ENCODE measurements at regions not wholly inside any gene's neighbourhood (a gene's known extent, or its start where the extent isn't known, plus 50 kb on each side); places are given as distances from the start of the nearest gene placed in this dataset.
"Not testable (repeated sequence)": the region's sequence is repeated elsewhere in the genome, so short reads cannot be mapped to it uniquely, and the experiment has no call there.

GRCh38 chr5:158458086-158458485, 599.1 kb upstream of the CLINT1 start:
- DNase-seq (ENCODE audit: low spot score in 2 of 2) (no peak), FAIRE-seq (no peak)

DNA sequence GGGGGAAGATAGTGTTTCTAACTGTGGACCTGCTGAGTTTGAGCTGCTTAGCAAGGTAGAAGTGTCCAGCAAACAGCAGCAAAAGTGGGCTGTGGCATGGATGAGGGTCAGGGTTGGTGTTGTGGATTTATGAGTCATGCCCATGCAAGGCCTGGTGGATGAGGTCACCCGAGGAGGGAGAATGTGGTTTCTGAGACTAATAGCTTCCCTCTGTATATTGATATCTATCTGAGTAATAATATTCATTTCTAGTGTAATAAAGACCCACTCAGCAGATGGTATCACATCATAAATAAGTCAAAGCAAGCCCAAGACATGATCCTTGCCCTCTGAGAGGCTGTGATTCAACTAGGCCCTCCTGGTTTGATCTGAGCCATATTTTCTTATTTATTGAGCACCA, 597.8 kb upstream of the CLINT1 start:
- no peak for FAIRE-seq
- no peak for DNase-seq (ENCODE audit: low spot score in 2 of 2)

- FAIRE-seq (no peak), DNase-seq (ENCODE audit: low spot score in 2 of 2) (no peak)
These were observed 597.3 kb upstream of the CLINT1 start for GRCh38 chr5:158456241-158456640.

DNA sequence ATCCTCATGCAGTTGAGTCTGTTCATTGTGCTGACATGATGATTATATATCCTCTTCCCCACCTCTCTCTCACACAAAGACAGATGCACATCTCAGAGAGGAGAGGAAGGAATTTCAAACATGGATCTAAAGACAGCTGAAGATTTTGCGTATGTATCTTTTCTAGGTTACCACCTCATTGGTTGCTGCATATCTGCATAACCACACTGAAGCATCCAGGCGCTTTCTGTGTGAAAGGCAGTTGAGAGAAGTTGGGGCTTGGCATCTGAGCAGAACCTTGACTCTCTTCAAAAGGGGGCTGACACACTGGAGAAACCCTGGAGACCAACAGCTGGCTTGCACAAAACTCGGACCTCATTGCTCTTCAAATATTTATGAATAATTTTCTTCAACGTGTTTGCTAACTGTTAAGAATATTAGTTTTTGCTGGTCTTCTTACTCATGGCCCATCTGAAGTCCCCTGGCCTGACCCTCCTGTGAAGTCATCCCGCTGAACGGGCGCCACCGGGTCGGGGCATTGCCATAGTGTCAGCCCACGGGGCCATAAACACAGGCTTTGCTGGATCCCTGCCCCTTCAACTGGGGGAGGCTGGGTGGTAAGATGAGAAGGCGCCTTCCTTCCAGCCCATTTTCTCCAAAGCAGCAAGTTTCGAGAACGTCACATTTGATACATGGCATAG, 593.2 kb upstream of the CLINT1 start:
- FAIRE-seq (no peak), DNase-seq (ENCODE audit: low spot score in 2 of 2) (no peak)

DNA sequence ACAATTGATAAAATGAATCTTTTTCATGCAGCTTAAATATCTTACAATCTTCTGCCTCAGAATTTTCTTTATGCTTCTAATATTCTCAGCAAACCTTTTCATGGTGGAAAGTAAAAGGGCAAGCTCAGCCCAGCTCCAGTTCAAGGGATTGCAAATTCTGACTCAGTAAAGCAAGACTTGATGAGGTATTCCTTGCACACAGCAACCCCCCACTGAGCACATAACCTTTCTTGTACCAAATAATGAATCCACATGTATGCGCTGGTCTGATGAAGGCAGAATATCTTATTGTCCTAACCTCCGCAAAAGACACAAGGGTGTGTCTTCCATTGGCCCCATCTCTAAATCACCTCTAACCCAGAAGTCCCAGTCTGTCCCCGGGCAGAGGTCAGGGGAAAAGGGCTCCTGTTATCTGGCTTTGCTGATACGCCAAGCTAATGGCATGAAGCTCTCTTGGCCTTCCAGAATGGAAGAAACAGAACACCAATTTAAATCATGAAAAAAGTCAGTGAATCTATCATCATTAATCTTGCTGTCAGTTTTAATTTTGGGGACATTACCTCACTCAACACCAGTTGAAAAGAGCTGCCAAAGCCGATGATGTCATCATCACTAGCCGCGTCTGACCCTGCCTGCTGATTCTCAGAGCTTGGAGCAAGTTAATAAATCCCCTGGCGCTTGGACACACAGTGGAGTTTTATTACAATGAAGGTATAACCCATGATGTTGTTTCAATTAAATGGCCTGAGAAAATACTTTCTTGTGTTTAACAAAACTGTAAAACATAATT, 592.5 kb upstream of the CLINT1 start:
- no peak for FAIRE-seq
- DNase-seq (ENCODE audit: low spot score in 2 of 2) = no peak

GRCh38 chr5:158450751-158451171, 591.8 kb upstream of the CLINT1 start:
- no peak for FAIRE-seq
- no peak for DNase-seq (ENCODE audit: low spot score in 2 of 2)

DNA sequence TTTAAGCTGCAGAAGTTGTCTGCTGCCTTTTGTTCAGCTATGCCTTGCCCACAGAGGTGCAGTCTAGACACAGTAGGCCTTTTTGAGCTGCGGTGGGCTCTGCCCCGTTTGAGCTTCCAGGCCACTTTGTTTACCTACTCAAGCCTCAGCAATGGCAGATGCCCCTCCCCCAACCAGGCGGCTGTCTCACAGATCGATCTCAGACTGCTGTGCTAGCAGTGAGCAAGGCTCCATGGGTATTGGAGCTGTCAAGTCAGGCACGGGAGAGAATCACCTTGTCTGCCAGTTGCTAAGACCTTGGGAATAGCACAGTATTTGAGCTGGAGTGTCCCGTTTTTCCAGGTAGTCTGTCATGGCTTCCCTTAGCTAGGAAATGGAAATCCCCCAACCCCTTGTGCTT, 587.8 kb upstream of the CLINT1 start:
- FAIRE-seq; DNase-seq (ENCODE audit: low spot score in 2 of 2): not testable (repeated sequence)

GRCh38 chr5:158439204-158439603, 580.3 kb upstream of the CLINT1 start:
- FAIRE-seq; DNase-seq (ENCODE audit: low spot score in 2 of 2): not testable (repeated sequence)

- FAIRE-seq = no peak
- DNase-seq (ENCODE audit: low spot score in 2 of 2) = no peak
These were observed 577.5 kb upstream of the CLINT1 start for GRCh38 chr5:158436271-158437065.

DNA sequence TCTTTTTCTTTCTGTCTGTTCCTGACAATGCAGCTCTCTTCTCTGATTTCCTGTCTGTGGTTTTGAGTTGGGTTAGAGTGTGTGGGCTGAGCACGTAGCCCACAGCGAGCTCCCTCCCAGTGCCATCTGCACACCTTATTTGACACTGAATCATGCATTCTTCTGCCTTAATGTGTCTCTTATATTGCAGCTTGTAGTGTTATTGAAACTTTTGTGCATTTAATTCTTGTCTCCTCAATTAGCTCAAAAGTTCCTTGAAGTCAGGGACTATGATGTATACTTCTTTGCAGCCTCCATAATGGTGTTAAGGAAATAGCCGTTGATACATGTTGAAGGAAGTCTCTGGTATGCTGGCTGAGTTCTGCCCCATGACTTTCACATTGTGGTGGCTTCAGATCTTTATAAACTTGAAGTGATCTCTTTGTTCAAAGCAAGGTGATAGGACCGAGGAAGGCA, 576.2 kb upstream of the CLINT1 start:
- DNase-seq (ENCODE audit: low spot score in 2 of 2) (no peak), FAIRE-seq (no peak)

GRCh38 chr5:158434749-158435148, 575.8 kb upstream of the CLINT1 start:
- FAIRE-seq (no peak), DNase-seq (ENCODE audit: low spot score in 2 of 2) (no peak)

- DNase-seq (ENCODE audit: low spot score in 2 of 2) (no peak), FAIRE-seq (no peak)
These were observed 574.7 kb upstream of the CLINT1 start for GRCh38 chr5:158433634-158434033.

GRCh38 chr5:158431369-158432029, 572.6 kb upstream of the CLINT1 start:
- FAIRE-seq = no peak
- DNase-seq (ENCODE audit: low spot score in 2 of 2) = no peak

- no peak for DNase-seq (ENCODE audit: low spot score in 2 of 2)
- FAIRE-seq = no peak
These were observed 571.8 kb upstream of the CLINT1 start for GRCh38 chr5:158430798-158431167.

- DNase-seq (ENCODE audit: low spot score in 2 of 2) (no peak), FAIRE-seq (no peak)
These were observed 571.3 kb upstream of the CLINT1 start for GRCh38 chr5:158430166-158430797.

GRCh38 chr5:158429564-158429963, 570.6 kb upstream of the CLINT1 start:
- DNase-seq (ENCODE audit: low spot score in 2 of 2) = no peak
- FAIRE-seq = no peak

DNA sequence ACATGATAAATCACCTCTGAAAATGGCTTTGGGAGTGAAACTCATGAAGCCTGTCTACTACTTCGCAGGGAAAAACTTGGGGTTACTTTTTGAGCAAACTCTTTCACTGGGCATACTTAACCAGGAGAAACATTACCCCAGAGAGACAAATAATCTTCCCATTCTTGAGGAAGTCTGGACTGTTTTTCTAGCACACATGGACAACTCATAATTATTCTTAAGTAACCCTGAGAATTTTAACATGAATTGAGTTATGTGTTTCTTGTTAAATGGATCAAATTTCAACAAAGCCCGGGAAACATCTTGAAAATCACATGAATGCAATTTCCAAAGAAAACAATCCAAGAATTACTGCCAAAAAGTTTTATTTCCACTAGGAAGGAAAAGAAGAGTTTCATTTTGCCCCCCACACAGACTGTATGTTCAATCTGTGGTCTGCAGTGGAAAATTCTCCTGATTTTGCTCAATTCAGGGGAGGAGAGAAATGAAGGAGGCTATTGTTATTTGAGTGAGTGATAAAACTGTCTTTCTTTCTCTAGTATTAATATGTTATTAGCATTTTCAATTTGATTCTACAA, 564.8 kb upstream of the CLINT1 start:
- DNase-seq (ENCODE audit: low spot score in 2 of 2) = no peak
- no peak for FAIRE-seq

DNA sequence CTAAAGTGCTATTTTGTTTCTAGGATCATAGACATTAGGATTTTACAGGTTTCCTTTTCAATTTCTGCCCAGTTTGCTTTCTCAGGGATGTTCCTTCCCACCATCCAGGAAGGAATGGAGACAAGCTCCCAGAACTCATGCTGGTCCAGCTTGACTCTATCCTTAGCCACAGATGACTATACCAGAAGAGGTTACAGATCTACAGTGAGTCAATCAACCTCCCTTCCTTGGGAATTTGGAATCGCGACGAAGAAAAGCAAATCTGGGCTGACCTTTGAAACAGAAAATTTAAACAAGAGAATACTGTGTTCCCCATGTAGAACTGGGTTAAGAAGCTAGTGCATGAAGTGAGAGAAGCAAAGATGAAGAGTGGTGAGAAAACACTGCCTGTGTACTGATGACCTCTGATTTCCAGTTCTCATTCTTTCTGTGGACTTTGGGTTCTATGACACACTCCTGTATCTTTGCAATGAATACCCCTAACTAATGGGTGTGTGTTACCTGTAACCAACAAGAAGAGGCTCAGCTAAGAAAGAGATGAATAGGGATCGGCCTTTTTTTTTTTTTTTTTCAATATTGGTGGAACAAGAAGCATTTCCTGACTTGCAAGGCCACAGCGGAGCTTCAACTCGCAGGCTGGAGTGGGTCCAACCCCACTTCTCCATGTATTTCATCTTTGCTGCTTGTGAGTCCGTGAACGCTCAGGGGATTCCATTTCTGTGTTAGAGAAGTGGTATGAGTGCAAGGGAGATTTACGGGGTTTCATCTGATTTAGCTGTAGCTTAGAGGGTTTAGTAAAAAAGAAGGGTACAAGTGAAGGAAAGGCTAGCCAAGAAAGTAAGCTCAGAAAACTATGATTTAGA, 563.9 kb upstream of the CLINT1 start:
- no peak for FAIRE-seq
- DNase-seq (ENCODE audit: low spot score in 2 of 2) = no peak

- DNase-seq (ENCODE audit: low spot score in 2 of 2) = no peak
- FAIRE-seq = no peak
These were observed 562.4 kb upstream of the CLINT1 start for GRCh38 chr5:158421319-158421718.

Data from frontal cortex (tissue), 3 donors.